ENCODE measurements at regions not wholly inside any gene's neighbourhood (a gene's known extent, or its start where the extent isn't known, plus 50 kb on each side); places are given as distances from the start of the nearest gene placed in this dataset.
A peak's percentile ranks its signal among the peaks of the same experiment; 100 is the strongest.

DNA sequence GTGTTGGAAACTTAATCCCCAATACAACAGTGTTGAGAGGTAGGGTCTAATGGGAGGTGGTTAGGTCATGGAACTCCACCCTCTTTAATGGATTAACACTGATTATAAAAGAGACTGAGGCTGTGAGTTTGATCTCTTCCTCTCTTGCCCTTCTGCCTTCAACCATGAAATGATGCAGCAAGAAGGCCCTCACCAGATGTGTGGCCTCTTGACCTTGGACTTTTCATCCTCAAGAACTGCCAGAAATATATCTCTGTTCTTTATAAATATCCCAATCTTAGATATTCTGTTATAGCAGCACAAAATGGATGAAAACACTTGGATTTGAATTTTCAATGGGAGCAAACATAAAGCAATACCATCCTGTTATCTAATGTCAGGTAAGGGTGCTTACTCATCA, 67.6 kb downstream of the NMUR2 start:
- DNase-seq = no peak

DNA sequence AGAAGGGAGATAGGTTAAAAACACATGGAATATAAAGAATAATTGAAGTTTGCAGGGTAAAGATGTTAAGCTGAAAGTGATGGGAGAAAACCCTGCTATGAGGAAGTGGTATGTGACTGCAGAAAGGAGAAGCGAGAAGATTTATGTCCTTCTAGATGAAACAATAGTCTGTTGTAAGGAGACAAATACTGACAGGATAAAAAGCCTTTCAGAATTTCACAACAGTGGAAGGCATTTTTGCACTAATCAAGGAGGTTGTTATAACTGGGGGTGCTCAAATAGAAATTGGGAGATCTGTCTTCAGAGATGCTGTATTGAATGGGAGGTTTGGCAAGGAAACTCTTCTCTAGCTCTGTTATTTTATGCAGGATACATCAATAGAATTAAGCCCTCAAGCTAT, 69.6 kb downstream of the NMUR2 start:
- DNase-seq = no peak

DNA sequence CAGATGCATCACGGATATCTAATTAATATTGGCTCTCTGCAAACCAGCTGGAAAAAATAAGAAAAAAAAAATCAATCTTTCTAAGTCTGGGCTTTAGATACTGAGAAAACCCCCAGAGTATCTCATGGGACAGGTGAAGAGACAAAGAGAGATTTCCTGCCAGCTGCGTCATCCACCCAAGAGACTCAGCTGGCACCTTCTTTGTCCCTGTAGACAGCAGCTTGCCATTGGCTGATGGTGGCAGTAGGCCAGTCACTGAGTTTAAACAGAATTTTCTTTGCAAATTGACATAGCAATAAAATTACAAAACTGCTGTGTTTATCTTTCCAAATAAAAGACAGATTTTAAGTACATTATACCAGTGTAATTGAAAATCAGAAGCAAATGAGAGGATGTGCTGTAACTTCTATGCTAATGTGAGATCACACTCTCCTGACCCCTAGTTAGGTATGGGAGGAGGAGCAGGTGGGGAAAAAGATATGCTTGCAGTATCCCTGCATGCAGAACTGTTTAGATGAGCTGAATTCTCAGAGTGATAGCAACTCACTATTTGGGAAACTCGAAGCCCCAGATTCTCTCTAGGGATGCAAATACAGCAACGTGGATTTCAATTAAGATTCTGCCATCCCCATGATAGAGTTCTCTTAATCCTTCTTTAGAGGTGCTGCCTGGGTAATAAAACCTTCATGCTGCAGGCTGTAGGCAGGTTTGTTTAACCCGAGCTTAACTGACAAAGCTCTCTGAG, 72.2 kb downstream of the NMUR2 start:
- DNase-seq = no peak

- no peak for DNase-seq
These were observed 73.4 kb downstream of the NMUR2 start for GRCh38 chr5:152331718-152332117.

- DNase-seq = no peak
These were observed 74.1 kb downstream of the NMUR2 start for GRCh38 chr5:152331006-152331405.

DNA sequence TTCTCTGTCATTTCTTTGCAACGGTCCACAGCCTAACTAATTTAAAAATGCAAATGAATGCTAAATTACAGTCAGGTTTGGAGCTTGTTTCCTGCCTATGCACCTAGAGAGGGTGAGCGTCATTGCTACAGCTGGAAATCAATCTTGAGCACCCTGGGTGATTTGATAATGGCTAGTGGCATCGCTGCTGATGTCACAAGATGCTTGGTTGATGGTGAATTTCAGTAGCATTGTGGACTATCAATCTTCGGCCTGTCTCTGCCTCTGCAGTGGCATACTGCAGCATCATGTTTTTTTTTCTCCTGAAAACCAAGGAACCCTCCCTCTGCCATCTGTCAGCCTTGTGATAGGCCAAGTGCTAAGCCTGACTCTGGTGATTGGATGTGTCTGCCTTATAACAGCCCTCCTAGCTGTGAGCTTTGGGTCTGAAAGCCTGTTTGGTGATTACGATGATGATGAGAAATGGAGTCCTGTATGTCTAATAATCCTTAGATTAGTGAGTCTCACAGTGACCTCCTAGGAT, 75.3 kb downstream of the NMUR2 start:
- no peak for DNase-seq

- no peak for DNase-seq
These were observed 75.9 kb downstream of the NMUR2 start for GRCh38 chr5:152329207-152329606.

DNA sequence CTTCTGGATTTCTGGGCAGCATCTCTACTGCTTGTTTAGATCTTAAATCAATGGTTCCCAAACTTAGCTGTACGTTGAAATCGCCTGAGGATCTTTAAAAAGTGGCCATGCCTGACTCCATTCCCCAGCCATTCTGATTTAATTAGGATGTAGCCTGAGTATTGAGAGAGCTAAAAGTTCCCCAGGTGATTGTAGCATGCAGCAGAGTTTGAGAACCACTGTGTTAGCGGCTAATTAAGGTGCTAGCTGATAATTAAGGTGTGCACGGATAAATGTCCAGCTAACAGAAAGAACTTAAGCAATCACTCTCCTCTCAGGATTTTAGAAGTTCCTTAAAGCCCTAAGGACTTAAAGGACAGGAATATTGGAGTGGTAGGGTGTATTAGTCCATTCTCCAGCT, 89.1 kb downstream of the NMUR2 start:
- no peak for DNase-seq

DNA sequence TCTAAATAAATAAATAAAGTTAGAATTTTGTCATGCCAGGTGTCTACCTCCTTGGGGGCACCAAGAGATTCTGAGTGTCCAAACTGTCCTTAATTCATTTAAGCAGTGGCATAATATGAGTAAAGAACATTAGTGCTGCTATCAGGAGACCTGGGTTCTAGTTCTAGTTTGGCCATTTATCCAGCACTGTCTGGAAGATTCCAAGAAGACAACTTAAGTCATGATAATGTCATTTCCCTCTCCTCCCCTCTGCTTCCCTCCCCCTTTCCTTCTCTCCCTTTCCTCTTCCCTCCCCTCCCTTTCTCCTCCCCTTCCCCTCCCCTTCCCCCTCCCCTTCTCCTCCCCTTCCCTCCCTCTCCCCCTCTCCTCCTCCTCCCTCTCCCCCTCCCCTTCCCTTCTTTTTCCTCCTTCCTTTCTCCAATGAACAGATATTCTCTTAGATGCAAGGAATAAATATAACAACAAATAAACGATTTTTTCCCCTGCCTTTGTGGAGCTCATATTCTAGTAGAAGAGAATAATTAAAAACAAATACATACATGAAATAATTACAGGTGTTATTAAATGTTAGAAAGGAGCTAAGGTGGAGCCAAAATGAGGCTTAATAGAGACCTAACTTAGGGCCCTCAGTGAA, 90.8 kb downstream of the NMUR2 start:
- DNase-seq = no peak

- DNase-seq = no peak
These were observed 95.1 kb downstream of the NMUR2 start for GRCh38 chr5:152309926-152310450.

DNA sequence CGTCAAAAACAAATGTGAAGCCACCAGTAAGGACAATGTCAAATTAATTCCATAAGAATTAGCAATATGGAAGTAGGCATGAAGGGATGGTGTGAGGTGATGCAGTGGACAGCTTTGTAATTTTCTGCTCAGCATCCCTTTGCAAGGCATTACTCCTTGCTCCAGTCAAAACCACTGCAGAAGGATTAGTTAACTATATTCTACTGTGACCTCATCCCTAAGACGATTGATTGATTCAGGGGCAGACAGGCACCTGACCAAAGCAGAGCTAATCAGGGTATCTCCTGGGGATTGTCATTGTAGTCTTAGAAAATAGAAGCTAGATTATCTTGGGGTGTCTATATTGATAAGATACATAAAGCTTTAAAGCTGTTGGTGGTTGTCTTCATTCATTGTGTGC, 98.7 kb downstream of the NMUR2 start:
- no peak for DNase-seq

DNA sequence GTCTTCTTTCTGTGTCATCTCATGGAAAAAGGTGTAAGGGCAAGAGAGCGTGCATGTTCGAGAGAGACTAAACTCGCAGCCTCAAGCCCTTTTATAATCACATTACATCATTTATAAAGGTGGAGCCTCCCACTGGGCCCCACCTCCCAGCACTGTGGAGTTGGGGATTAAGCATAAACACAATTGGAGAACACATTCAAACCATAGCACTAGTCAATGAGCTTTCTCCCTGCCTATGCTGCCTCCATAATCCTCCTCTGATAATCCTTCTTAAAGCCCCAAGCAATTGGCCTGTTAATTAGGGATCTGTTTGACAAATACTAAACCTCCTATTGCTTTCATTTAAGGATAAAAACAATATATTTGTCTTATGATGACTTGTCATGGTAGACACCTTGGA, 99.6 kb downstream of the NMUR2 start:
- no peak for DNase-seq

- DNase-seq = no peak
These were observed 101.2 kb downstream of the NMUR2 start for GRCh38 chr5:152303841-152304240.

DNA sequence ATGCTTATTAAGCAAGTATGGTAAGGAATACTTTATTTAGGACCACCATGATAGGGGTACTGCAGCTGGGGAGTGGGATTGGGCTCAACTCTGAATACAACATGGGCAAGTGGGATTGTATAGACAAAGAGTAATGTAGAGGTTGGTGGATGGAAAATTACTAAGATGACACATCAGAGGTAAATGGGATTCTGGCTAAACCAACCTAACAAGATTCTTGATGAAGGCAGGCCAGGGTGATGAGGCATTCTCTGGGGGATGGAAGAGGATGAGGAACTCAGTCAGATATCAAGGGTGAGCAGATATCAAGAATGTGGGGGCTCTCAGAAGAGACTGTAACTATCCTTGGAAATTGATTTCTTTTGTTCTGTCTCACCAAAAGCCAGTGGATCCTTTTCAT, 107.2 kb downstream of the NMUR2 start:
- DNase-seq = no peak

DNA sequence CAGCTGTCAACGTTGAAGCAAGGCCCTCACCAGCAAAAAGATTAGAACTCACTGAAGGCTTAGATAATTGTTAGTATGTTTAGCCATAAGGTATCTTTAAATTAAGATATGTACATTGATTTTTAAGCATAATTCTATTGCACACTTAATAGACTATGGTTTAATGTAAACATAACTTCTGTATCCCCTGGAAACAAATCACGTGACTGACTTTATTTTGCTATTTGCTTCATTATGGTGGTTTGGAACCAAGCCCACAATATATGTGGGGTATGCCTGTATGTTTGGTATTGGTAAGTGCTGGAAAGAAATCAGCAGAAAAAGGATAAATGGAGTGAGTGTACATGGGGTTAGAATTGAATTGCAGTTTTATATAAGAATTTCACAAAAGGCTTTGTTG, 111.9 kb downstream of the NMUR2 start:
- no peak for DNase-seq

- no peak for DNase-seq
These were observed 114.9 kb downstream of the NMUR2 start for GRCh38 chr5:152290181-152290580.

GRCh38 chr5:152288917-152289595, 116.0 kb downstream of the NMUR2 start:
- no peak for DNase-seq

GRCh38 chr5:152288499-152288898, 116.6 kb downstream of the NMUR2 start:
- peak; percentile 37 to 40 for DNase-seq

DNA sequence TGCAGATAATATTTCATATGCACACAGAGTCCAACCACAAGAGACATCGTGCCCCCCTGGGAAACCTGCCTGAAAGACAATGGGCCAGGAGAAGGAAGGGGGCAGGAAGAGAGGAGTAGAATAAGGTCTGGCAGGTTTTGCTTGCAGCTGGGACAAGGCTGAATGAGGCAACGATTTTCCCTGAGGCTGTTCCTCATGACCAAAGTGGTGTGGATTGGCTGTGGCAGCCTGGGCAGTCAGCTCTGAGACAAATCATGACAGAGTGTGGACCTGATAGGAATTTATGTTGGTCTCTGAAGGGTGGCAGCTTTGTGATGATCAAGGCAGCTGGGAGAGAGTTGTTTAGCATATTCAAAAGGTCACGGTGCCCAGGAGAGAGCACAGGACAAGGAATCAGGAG, 119.3 kb downstream of the NMUR2 start:
- no peak for DNase-seq

GRCh38 chr5:152282331-152282730, 122.7 kb downstream of the NMUR2 start:
- DNase-seq = no peak

DNA sequence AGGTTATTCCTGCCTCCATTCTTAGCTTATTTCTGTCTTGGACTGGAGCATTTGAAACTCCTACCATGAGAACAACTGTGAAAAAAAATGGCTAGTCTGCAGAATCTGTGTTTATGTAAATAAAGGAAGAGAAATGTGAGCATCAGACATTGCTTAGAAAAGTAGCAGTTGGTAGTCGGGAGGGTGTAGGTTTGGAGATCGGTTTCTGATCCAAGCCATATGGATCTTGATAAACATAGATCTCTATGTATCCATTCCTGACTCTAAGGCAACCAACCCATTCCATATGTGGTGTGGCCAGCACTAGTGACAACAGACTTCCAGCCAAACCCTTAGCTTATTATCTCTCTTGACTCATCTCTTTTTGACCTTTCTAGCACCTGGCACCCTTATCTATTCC, 127.1 kb downstream of the NMUR2 start:
- no peak for DNase-seq

- no peak for DNase-seq
These were observed 130.9 kb downstream of the NMUR2 start for GRCh38 chr5:152274224-152274623.

DNA sequence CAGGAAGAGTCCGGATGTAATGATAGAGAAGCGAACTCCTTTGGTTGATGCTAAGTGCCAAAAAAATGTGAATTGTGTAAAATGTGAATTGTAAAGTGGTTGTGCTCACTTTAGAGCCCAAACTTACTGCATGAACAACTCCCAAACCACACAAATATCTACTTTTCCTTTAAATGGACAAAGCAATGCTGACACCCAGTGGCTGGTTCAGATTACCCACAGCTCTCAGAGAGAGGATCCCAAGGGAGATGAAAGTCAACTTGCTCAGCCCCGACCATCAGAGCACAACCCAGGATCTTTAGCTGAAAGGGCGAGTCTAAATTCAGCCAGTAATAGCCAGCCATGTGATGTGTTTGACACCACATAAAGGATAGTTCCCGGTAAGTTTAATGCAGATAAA, 133.7 kb downstream of the NMUR2 start:
- DNase-seq = no peak

DNA sequence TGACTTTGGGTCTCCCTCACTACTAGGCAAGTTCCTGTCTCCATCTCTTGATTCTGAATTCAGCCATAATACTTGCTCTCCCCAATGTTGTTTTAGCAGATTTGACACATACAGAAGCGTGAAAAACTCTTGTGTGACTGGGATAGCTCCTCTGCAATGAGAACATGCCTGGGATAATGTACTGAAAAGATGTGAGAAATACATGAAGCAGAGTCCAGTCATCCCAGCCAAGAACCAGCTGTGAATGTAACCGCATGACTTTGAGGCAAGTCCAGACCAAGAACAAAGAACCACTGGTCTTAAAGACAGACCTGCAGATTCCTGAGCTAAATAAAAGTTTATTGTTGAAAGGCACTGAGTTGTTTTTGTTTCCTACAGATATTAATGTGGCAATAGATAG, 135.0 kb downstream of the NMUR2 start:
- no peak for DNase-seq
